WTC11 (cell line): ENCODE measurements at regions not wholly inside any gene's neighbourhood (a gene's known extent, or its start where the extent isn't known, plus 50 kb on each side); places are given as distances from the start of the nearest gene placed in this dataset.

ENCODE experiments used
- ATAC-seq: fragments of 200-7000 bp; cut with Tn5 transposase; 2 replicates; pipeline ENCODE4 v1.10.0; 2021; ENCODE audit warnings: mild to moderate bottlenecking, moderate library complexity
- CTCF ChIA-PET: fragments of 300-600 bp; sonication (Branson Sonifier 250); formaldehyde crosslinking; loops from one replicate; lab custom pipeline; 2021; ENCODE audit warnings: antibody characterized with exemption; lab: Charles Lee
- POLR2A ChIA-PET: fragments of 350-600 bp; sonication (Branson Sonifier 250); formaldehyde crosslinking; loops from one replicate; lab custom pipeline; 2021; ENCODE audit warnings: antibody characterized with exemption; lab: Charles Lee
- DNase-seq: peaks from one replicate; pipeline ENCODE4 v3.0.0; 2021; ENCODE audit warnings: low spot score
- H3K27ac Mint-ChIP-seq: 2 replicates; pipeline ENCODE4 v1.8.0; 2021; ENCODE audit warnings: mixed read lengths
- H3K27me3 Mint-ChIP-seq: 2 replicates; pipeline ENCODE4 v1.8.0; 2021; ENCODE audit warnings: low read depth, mild to moderate bottlenecking, moderate library complexity, mixed read lengths
- H3K36me3 Mint-ChIP-seq: 2 replicates; pipeline ENCODE4 v1.8.0; 2021; ENCODE audit warnings: mixed read lengths
- H3K4me1 Mint-ChIP-seq: 2 replicates; pipeline ENCODE4 v1.8.0; 2022; ENCODE audit warnings: mixed read lengths
- H3K4me3 Mint-ChIP-seq: 2 replicates; pipeline ENCODE4 v1.8.0; 2021; ENCODE audit warnings: mild to moderate bottlenecking, moderate library complexity, mixed read lengths
- H3K9me3 Mint-ChIP-seq: 2 replicates; pipeline ENCODE4 v1.8.0; 2021; ENCODE audit warnings: mixed read lengths
- CBFB ChIP-seq: sonication (generic); formaldehyde crosslinking; IDR thresholded peaks from 2 replicates; pipeline ENCODE4 v1.8.1; 2022; ENCODE audit warnings: mild to moderate bottlenecking, low read depth, missing genetic modification reagents
- CREB1 ChIP-seq: sonication (generic); formaldehyde crosslinking; IDR thresholded peaks from 2 replicates; pipeline ENCODE4 v1.8.0; 2023; ENCODE audit warnings: mild to moderate bottlenecking, missing genetic modification reagents
- FOXJ3 ChIP-seq: sonication (generic); formaldehyde crosslinking; IDR thresholded peaks from 2 replicates; pipeline ENCODE4 v1.9.0; 2021; ENCODE audit warnings: missing genetic modification reagents, mild to moderate bottlenecking, borderline replicate concordance
- HMGA2 ChIP-seq: fragments of 250-450 bp; sonication (Bioruptor Pico); IDR thresholded peaks from 2 replicates; pipeline ENCODE4 v1.4.0; 2021; ENCODE audit warnings: mild to moderate bottlenecking, moderate library complexity
- IRF2 ChIP-seq: sonication (generic); formaldehyde crosslinking; IDR thresholded peaks from 2 replicates; pipeline ENCODE4 v1.8.0; 2022; ENCODE audit warnings: low read depth, missing genetic modification reagents, borderline replicate concordance
- JAZF1 ChIP-seq: fragments of 250-450 bp; sonication (Bioruptor Pico); IDR thresholded peaks from 2 replicates; pipeline ENCODE4 v1.9.0; 2021; ENCODE audit warnings: moderate library complexity, mild to moderate bottlenecking, inconsistent platforms
- KAT7 ChIP-seq: sonication (generic); formaldehyde crosslinking; IDR thresholded peaks from 2 replicates; pipeline ENCODE4 v1.8.1; 2023; ENCODE audit warnings: missing genetic modification reagents, mild to moderate bottlenecking, borderline replicate concordance
- NR1H2 ChIP-seq: sonication (generic); formaldehyde crosslinking; IDR thresholded peaks from 2 replicates; pipeline ENCODE4 v1.9.0; 2021; ENCODE audit warnings: mild to moderate bottlenecking, moderate library complexity, missing genetic modification reagents
- RORB ChIP-seq: fragments of 250-450 bp; sonication (Bioruptor Pico); IDR thresholded peaks from 2 replicates; pipeline ENCODE4 v1.9.0; 2021; ENCODE audit warnings: mild to moderate bottlenecking
- TEAD1 ChIP-seq: sonication (generic); formaldehyde crosslinking; IDR thresholded peaks from 2 replicates; pipeline ENCODE4 v1.8.0; 2022; ENCODE audit warnings: mild to moderate bottlenecking, missing genetic modification reagents
- TEAD4 ChIP-seq: sonication (generic); formaldehyde crosslinking; IDR thresholded peaks from 2 replicates; pipeline ENCODE4 v1.8.0; 2022; ENCODE audit warnings: mild to moderate bottlenecking, missing genetic modification reagents
- TP53 ChIP-seq: sonication (generic); formaldehyde crosslinking; IDR thresholded peaks from 2 replicates; pipeline ENCODE4 v1.8.1; 2023; ENCODE audit warnings: mild to moderate bottlenecking, missing genetic modification reagents
- ZNF263 ChIP-seq: sonication (generic); formaldehyde crosslinking; IDR thresholded peaks from 2 replicates; pipeline ENCODE4 v1.8.1; 2022; ENCODE audit warnings: low read depth, mild to moderate bottlenecking, moderate library complexity, missing genetic modification reagents
- ZNF416 ChIP-seq: fragments of 250-450 bp; sonication (Bioruptor Pico); IDR thresholded peaks from 2 replicates; pipeline ENCODE4 v1.9.0; 2021; ENCODE audit warnings: mild to moderate bottlenecking, inconsistent platforms
- ZNF423 ChIP-seq: fragments of 250-450 bp; sonication (Bioruptor Pico); IDR thresholded peaks from 2 replicates; pipeline ENCODE4 v2.1.2; 2022; ENCODE audit warnings: mild to moderate bottlenecking, moderate library complexity
- TF ChIP-seq, protein P1 (sequence below): fragments of 250-450 bp; sonication (Bioruptor Pico); conservative IDR thresholded peaks from 2 replicates; pipeline ENCODE4 v1.9.0; 2021; ENCODE audit warnings: mild to moderate bottlenecking
- TF ChIP-seq, protein P2 (sequence below): sonication (generic); formaldehyde crosslinking; IDR thresholded peaks from 2 replicates; pipeline ENCODE4 v1.8.0; 2022; ENCODE audit warnings: mild to moderate bottlenecking, missing genetic modification reagents
- TF ChIP-seq, protein P3 (sequence below): sonication (generic); formaldehyde crosslinking; IDR thresholded peaks from 2 replicates; pipeline ENCODE4 v1.8.0; 2022; ENCODE audit warnings: mild to moderate bottlenecking, missing genetic modification reagents
- TF ChIP-seq, protein P4 (sequence below): sonication (generic); formaldehyde crosslinking; IDR thresholded peaks from 2 replicates; pipeline ENCODE4 v1.8.1; 2022; ENCODE audit warnings: mild to moderate bottlenecking, missing genetic modification reagents, moderate library complexity, borderline replicate concordance
- TF ChIP-seq, protein P5 (sequence below): sonication (generic); formaldehyde crosslinking; IDR thresholded peaks from 2 replicates; pipeline ENCODE4 v1.8.1; 2023; ENCODE audit warnings: mild to moderate bottlenecking, missing genetic modification reagents
- TF ChIP-seq, protein P6 (sequence below): sonication (generic); formaldehyde crosslinking; IDR thresholded peaks from 2 replicates; pipeline ENCODE4 v1.8.1; 2023; ENCODE audit warnings: mild to moderate bottlenecking, missing genetic modification reagents

DNA sequence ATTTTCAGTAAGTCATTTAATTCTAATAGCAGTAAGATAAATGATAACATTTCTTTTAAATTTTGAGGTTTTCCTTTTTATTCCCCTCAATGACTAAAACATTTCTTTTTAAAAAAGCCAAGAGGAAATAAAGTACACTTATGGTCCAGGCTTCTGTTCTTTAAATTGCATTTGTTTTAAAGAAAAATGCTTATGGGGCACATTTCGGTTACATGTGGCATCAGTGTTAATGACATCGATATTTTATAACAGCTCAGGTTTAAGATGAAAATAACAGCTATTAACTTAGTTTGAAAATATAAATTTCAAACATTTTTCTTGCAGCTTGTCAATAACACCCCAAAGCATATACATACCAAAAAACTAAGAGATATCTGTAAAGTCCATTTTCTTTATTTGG, 1161.1 kb downstream of the PCDH18 start (continued):
- no peak for TF ChIP-seq HMGA2 (CRISPR knock-in tag)
- TF ChIP-seq, protein P1, sequence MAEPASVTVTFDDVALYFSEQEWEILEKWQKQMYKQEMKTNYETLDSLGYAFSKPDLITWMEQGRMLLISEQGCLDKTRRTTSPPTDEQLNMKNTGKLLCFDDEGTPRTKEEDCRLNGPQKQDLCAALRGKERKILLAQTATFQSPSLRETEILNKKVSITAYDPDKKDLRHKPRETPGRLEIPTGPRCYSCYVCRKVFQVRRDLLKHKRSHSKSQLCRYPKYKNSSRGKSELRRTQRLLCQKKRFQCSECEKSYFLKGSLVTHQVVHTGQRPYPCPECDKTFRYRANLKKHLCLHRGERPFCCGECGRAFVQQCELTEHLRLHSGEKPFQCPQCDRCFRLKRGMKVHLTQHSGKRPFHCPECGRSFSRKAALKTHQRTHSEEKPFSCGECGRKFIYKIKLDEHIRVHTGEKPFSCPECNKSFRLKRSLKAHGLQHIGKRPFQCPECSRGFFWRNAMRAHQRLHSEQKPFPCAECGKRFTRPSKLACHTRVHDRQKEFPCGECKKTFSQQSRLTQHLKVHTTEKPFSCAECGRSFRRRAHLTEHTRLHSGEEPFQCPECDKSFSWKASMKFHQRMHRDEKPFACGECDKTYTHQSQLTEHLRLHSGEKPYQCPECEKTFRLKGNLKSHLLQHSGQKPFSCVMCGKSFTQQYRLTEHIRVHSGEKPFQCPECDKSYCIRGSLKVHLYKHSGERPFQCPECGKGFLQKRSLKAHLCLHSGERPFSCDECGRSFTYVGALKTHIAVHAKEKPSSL, result no peak
- TF ChIP-seq, all 79 proteins: peak for 0

DNA sequence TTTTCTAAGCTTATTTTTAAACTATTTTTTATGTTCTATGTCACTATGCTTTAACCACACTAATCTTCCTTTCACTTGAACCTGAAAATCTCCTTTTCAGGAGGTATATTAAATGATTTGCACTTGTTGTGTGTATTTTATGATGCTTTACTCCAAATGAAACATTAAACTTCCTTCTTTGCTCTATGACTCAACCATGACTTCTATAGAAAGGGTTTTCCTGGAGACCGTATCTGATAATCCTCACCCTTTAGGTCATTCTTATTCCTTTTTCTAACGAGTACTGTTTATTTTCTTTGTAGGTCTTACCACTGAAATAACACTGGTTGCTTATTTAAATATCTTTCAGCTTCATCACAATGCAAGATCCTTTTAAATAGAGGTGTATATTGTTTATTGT, 1163.2 kb downstream of the PCDH18 start:
- H3K36me3 Mint-ChIP-seq, result no peaks in the 10 kb centered on the region
- TF ChIP-seq ZNF416 (CRISPR knock-in tag) (no peak), IRF2 (CRISPR knock-in tag) (no peak), NR1H2 (CRISPR knock-in tag) (no peak), JAZF1 (CRISPR knock-in tag) (no peak), HMGA2 (CRISPR knock-in tag) (no peak), ZNF263 (CRISPR knock-in tag) (no peak), TEAD4 (no peak), TP53 (CRISPR knock-in tag) (no peak), TEAD1 (no peak), RORB (no peak), FOXJ3 (no peak), CREB1 (CRISPR knock-in tag) (no peak), CBFB (CRISPR knock-in tag) (no peak)
- TF ChIP-seq, protein P2, sequence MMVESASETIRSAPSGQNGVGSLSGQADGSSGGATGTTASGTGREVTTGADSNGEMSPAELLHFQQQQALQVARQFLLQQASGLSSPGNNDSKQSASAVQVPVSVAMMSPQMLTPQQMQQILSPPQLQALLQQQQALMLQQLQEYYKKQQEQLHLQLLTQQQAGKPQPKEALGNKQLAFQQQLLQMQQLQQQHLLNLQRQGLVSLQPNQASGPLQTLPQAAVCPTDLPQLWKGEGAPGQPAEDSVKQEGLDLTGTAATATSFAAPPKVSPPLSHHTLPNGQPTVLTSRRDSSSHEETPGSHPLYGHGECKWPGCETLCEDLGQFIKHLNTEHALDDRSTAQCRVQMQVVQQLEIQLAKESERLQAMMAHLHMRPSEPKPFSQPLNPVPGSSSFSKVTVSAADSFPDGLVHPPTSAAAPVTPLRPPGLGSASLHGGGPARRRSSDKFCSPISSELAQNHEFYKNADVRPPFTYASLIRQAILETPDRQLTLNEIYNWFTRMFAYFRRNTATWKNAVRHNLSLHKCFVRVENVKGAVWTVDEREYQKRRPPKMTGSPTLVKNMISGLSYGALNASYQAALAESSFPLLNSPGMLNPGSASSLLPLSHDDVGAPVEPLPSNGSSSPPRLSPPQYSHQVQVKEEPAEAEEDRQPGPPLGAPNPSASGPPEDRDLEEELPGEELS (CRISPR knock-in tag), result no peak
- TF ChIP-seq, protein P3, sequence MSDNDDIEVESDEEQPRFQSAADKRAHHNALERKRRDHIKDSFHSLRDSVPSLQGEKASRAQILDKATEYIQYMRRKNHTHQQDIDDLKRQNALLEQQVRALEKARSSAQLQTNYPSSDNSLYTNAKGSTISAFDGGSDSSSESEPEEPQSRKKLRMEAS (CRISPR knock-in tag), result no peak
- TF ChIP-seq, protein P4, sequence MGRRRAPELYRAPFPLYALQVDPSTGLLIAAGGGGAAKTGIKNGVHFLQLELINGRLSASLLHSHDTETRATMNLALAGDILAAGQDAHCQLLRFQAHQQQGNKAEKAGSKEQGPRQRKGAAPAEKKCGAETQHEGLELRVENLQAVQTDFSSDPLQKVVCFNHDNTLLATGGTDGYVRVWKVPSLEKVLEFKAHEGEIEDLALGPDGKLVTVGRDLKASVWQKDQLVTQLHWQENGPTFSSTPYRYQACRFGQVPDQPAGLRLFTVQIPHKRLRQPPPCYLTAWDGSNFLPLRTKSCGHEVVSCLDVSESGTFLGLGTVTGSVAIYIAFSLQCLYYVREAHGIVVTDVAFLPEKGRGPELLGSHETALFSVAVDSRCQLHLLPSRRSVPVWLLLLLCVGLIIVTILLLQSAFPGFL (CRISPR knock-in tag), result no peak
- H3K4me1 Mint-ChIP-seq, result no peaks in the 10 kb centered on the region
- ChIA-PET POLR2A (no interaction called here), CTCF (no interaction called here)
- H3K4me3 Mint-ChIP-seq, result no peak overlapping the region
- H3K27me3 Mint-ChIP-seq, result no peaks in the 10 kb centered on the region
- ATAC-seq, result no peak
- H3K9me3 Mint-ChIP-seq, result peaks cover 6% of the 10 kb centered on the region
- DNase-seq, result no peak
- H3K27ac Mint-ChIP-seq, result no peak overlapping the region

DNA sequence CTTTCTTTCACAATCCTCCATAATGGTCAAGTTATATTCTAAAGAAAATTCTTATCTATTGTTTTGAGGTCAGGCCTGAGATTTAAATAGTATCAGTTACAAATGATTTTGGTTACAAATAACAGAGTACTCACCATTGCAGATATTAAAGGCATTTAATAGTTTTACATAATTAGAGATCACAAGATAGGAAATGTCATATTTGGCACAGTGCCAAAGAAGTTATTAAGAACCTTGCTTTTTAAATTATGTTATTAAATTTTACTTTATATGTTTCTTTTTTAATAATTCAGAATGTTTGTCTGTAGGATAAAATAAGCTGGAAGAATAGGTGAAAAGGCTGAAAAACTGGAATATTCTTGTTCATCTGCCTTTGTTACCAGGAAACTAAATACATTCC, 1174.7 kb downstream of the PCDH18 start:
- ChIA-PET CTCF (no interaction called here), POLR2A (interaction anchor here (0.6 kb wide), 1 partner anchor 701 kb away, joined by 5 read pairs; no protein-coding TSS in a partner anchor)
- Mint-ChIP-seq H3K4me1 (no peaks in the 10 kb centered on the region), H3K27ac (no peak overlapping the region), H3K36me3 (no peaks in the 10 kb centered on the region), H3K4me3 (no peak overlapping the region), H3K27me3 (no peaks in the 10 kb centered on the region), H3K9me3 (no peaks in the 10 kb centered on the region)
- no peak for TF ChIP-seq KAT7 (CRISPR knock-in tag)
- ATAC-seq, result no peak
- DNase-seq, result no peak

DNA sequence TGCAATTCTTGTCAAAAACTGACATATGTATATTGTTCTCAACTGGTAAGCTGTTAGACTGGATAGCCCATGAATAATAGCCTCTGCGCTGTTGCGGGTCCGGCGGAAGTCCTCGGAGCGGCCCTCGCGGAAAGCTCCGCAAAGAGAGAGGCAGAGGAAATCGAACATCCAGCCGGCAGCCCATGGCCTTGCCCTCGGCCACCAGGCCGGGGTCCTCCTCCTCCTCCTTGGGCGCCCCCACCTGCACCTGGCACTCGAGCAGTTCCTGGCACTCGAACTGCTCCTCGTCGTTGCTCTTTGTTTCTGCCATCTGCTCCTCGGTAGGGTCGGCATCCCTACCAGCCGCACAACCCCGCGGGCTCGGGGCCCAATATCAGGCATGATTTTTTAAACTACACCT, 1176.3 kb downstream of the PCDH18 start:
- Mint-ChIP-seq H3K4me1 (no peaks in the 10 kb centered on the region), H3K36me3 (no peaks in the 10 kb centered on the region), H3K27me3 (no peaks in the 10 kb centered on the region), H3K27ac (no peak overlapping the region), H3K9me3 (no peaks in the 10 kb centered on the region), H3K4me3 (no peak overlapping the region)
- ChIA-PET POLR2A (no interaction called here), CTCF (no interaction called here)
- ATAC-seq (peak; percentile 65), DNase-seq (peak; percentile 14)
- TF ChIP-seq, protein P5, sequence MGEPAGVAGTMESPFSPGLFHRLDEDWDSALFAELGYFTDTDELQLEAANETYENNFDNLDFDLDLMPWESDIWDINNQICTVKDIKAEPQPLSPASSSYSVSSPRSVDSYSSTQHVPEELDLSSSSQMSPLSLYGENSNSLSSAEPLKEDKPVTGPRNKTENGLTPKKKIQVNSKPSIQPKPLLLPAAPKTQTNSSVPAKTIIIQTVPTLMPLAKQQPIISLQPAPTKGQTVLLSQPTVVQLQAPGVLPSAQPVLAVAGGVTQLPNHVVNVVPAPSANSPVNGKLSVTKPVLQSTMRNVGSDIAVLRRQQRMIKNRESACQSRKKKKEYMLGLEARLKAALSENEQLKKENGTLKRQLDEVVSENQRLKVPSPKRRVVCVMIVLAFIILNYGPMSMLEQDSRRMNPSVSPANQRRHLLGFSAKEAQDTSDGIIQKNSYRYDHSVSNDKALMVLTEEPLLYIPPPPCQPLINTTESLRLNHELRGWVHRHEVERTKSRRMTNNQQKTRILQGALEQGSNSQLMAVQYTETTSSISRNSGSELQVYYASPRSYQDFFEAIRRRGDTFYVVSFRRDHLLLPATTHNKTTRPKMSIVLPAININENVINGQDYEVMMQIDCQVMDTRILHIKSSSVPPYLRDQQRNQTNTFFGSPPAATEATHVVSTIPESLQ (CRISPR knock-in tag), result no peak
- TF ChIP-seq, protein P6, sequence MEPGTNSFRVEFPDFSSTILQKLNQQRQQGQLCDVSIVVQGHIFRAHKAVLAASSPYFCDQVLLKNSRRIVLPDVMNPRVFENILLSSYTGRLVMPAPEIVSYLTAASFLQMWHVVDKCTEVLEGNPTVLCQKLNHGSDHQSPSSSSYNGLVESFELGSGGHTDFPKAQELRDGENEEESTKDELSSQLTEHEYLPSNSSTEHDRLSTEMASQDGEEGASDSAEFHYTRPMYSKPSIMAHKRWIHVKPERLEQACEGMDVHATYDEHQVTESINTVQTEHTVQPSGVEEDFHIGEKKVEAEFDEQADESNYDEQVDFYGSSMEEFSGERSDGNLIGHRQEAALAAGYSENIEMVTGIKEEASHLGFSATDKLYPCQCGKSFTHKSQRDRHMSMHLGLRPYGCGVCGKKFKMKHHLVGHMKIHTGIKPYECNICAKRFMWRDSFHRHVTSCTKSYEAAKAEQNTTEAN (CRISPR knock-in tag), result no peak
- TF ChIP-seq CBFB (CRISPR knock-in tag) (no peak), ZNF423 (CRISPR knock-in tag) (no peak)
